ENCODE measurements at regions not wholly inside any gene's neighbourhood (a gene's known extent, or its start where the extent isn't known, plus 50 kb on each side); places are given as distances from the start of the nearest gene placed in this dataset.
"Not testable (repeated sequence)": the region's sequence is repeated elsewhere in the genome, so short reads cannot be mapped to it uniquely, and the experiment has no call there.

DNA sequence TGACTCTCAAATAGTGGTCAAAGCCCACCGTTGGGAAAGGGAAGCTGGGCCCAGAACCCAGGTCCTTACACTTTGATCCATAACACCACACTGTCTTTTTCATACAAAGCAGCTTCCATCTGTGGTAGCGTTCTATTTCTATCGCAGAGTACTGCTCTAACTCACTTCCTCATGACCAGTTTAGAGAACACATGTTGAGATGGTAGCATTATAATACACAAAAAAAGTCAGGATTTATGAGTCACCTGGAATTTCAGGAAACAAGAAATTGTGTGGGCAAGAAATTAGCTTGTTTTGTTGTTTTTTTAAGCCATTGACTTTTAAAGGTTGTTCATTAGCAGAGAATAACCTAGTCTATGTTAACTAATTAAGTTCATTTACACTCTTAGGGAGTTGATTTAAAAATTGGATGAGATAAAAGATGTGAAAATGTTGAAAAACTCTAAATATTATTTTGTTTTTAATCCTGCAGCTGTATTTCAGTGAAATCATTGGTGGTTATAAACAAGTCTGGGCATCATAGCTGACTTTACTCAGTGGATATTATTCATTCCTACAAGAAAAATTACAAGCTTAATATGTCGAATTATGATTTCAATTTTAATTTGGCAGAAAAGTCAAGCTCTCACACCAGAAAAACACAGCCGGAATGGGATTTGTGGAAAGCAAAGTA is 1011.1 kb upstream of the HS3ST1 start:
- Histone ChIP-seq H3K9me3 (peaks cover 0 to 5% (median 0%) of the 10 kb centered on the region in 11 donors), H3K4me3 (no peak overlapping the region), H3K4me1 (no peaks in the 10 kb centered on the region), H3K27ac (no peak overlapping the region), H3K36me3 (no peaks in the 10 kb centered on the region), H3K27me3 (no peaks in the 10 kb centered on the region)
- DNase-seq (no peak), ATAC-seq (no peak)
- no peak for TF ChIP-seq CTCF (IDR thresholded peaks at IDR 0.05)
- 79 to 82% methylated on average over 5 of the region's 5 CpGs for WGBS, 2 donors
- intact Hi-C loops (cut with DNase I): no loop called here

- ATAC-seq; H3K27ac ChIP-seq; intact Hi-C loops (cut with DNase I); DNase-seq; H3K27me3 ChIP-seq; H3K36me3 ChIP-seq; H3K4me3 ChIP-seq; H3K9me3 ChIP-seq; H3K4me1 ChIP-seq: not testable (repeated sequence)
- WGBS, 2 donors: 93% methylated on average over 7 of the region's 7 CpGs
These were observed 1002.6 kb upstream of the HS3ST1 start for GRCh38 chr4:12431259-12431658.

GRCh38 chr4:12421364-12421763 is 992.7 kb upstream of the HS3ST1 start:
- no peaks in the 10 kb centered on the region for H3K4me1 ChIP-seq
- no peak overlapping the region for H3K4me3 ChIP-seq
- no peak for TF ChIP-seq CTCF (IDR thresholded peaks at IDR 0.05)
- WGBS, 2 donors: 87 to 92% methylated on average over 5 of the region's 5 CpGs
- H3K27me3 ChIP-seq: no peaks in the 10 kb centered on the region
- no peak overlapping the region for H3K27ac ChIP-seq
- H3K36me3 ChIP-seq: no peaks in the 10 kb centered on the region
- intact Hi-C loops (cut with DNase I): no loop called here
- H3K9me3 ChIP-seq: no peaks in the 10 kb centered on the region
- ATAC-seq (no peak), DNase-seq (no peak)

GRCh38 chr4:12416755-12417154 is 988.1 kb upstream of the HS3ST1 start:
- 54 to 58% methylated on average over 1 of the region's 1 CpG for WGBS, 2 donors
- TF ChIP-seq CTCF (IDR thresholded peaks at IDR 0.05): no peak
- no peak overlapping the region for H3K4me3 ChIP-seq
- no peaks in the 10 kb centered on the region for H3K9me3 ChIP-seq
- no peak for DNase-seq
- no peaks in the 10 kb centered on the region for H3K36me3 ChIP-seq
- H3K27ac ChIP-seq: no peak overlapping the region
- no peaks in the 10 kb centered on the region for H3K27me3 ChIP-seq
- no peak for ATAC-seq
- H3K4me1 ChIP-seq: peaks cover 0 to 3% (median 0%) of the 10 kb centered on the region in 9 donors
- intact Hi-C loops (cut with DNase I): no loop called here

- Histone ChIP-seq H3K4me1 (peaks cover 0 to 3% (median 0%) of the 10 kb centered on the region in 9 donors), H3K36me3 (no peaks in the 10 kb centered on the region), H3K27me3 (no peaks in the 10 kb centered on the region), H3K4me3 (no peak overlapping the region), H3K9me3 (no peaks in the 10 kb centered on the region), H3K27ac (peak overlapping the region in 1 of 10 donors; percentile 14)
- intact Hi-C loops (cut with DNase I): loop anchor here in 1 of 10 donors (5.0 kb wide), 1 partner anchor 73 kb away; no protein-coding TSS in a partner anchor
- DNase-seq (no peak), ATAC-seq (peak in 3 of 8 donors; percentile 71 to 75 (median 75))
- no peak for TF ChIP-seq CTCF (IDR thresholded peaks at IDR 0.05)
- 76 to 81% methylated on average over 4 of the region's 4 CpGs for WGBS, 2 donors
These were observed 985.6 kb upstream of the HS3ST1 start for GRCh38 chr4:12414181-12414812.
